Activated T-cell treated with anti-CD3 and anti-CD28 coated beads, Interleukin-2, amount 50 U/mL, for 72 hours (primary cell): ENCODE measurements at regions not wholly inside any gene's neighbourhood (a gene's known extent, or its start where the extent isn't known, plus 50 kb on each side); places are given as distances from the start of the nearest gene placed in this dataset.

Source experiments
- ATAC-seq, 2 donors: fragments of 150-1000 bp; cut with Tn5 transposase; replicated peaks in 1 of 2; 2 replicates each; pipeline ENCODE4 v1.10.0; 2021; ENCODE audit warnings: moderate library complexity in 2 of 2, mild to moderate bottlenecking in 1 of 2
- DNase-seq, 2 donors: peaks; one replicate each; pipeline ENCODE4 v3.0.0; 2021 to 2022; ENCODE audit warnings: mixed read lengths in 1 of 2
- H3K27ac Mint-ChIP-seq: one replicate; pipeline ENCODE4 v1.8.0; 2022; ENCODE audit warnings: mild to moderate bottlenecking, moderate library complexity, mixed read lengths
- H3K27me3 Mint-ChIP-seq: one replicate; pipeline ENCODE4 v1.8.0; 2022; ENCODE audit warnings: low read depth, mixed read lengths
- H3K36me3 Mint-ChIP-seq, 2 donors: one replicate each; pipeline ENCODE4 v1.8.0; 2022; ENCODE audit warnings: mixed read lengths in 2 of 2, mild to moderate bottlenecking in 1 of 2; ENCODE audit not compliant: insufficient read depth in 2 of 2
- H3K4me1 Mint-ChIP-seq: one replicate; pipeline ENCODE4 v1.8.0; 2022; ENCODE audit warnings: low read depth, mixed read lengths
- H3K4me3 Mint-ChIP-seq, 2 donors: one replicate each; pipeline ENCODE4 v1.8.0; 2022; ENCODE audit warnings: mild to moderate bottlenecking in 2 of 2, mixed read lengths in 2 of 2, moderate library complexity in 2 of 2
- H3K9me3 Mint-ChIP-seq, 2 donors: one replicate each; pipeline ENCODE4 v1.8.0; 2022; ENCODE audit warnings: mixed read lengths in 2 of 2

- Mint-ChIP-seq H3K9me3 (peaks cover 0 to 5% of the 10 kb centered on the region in 2 donors), H3K27me3 (no peaks in the 10 kb centered on the region), H3K4me1 (no peaks in the 10 kb centered on the region), H3K36me3 (no peaks in the 10 kb centered on the region), H3K4me3 (no peak overlapping the region), H3K27ac (no peak overlapping the region)
- DNase-seq, result no peak
- no peak for ATAC-seq
Observed at GRCh38 chr4:30619679-30620078, 100.5 kb upstream of the PCDH7 start.

GRCh38 chr4:30620711-30621110 is 99.5 kb upstream of the PCDH7 start:
- ATAC-seq (no peak), DNase-seq (no peak)
- no peak overlapping the region for H3K27ac Mint-ChIP-seq
- no peaks in the 10 kb centered on the region for H3K36me3 Mint-ChIP-seq
- no peaks in the 10 kb centered on the region for H3K4me1 Mint-ChIP-seq
- H3K9me3 Mint-ChIP-seq, result peaks cover 0 to 5% of the 10 kb centered on the region in 2 donors
- H3K27me3 Mint-ChIP-seq, result no peaks in the 10 kb centered on the region
- no peak overlapping the region for H3K4me3 Mint-ChIP-seq

GRCh38 chr4:30630431-30630830 is 89.7 kb upstream of the PCDH7 start:
- peaks cover 3 to 6% of the 10 kb centered on the region in 2 donors for H3K9me3 Mint-ChIP-seq
- no peak for DNase-seq
- no peaks in the 10 kb centered on the region for H3K36me3 Mint-ChIP-seq
- H3K27ac Mint-ChIP-seq, result no peak overlapping the region
- no peak overlapping the region for H3K4me3 Mint-ChIP-seq
- ATAC-seq, result no peak
- no peaks in the 10 kb centered on the region for H3K4me1 Mint-ChIP-seq
- no peaks in the 10 kb centered on the region for H3K27me3 Mint-ChIP-seq

- Mint-ChIP-seq H3K36me3 (no peaks in the 10 kb centered on the region), H3K27ac (no peak overlapping the region), H3K9me3 (peaks cover 6 to 7% of the 10 kb centered on the region in 2 donors), H3K27me3 (no peaks in the 10 kb centered on the region), H3K4me3 (no peak overlapping the region), H3K4me1 (no peaks in the 10 kb centered on the region)
- DNase-seq (no peak), ATAC-seq (no peak)
Observed at GRCh38 chr4:30632751-30633150, 87.4 kb upstream of the PCDH7 start.

- peaks cover 0 to 2% of the 10 kb centered on the region in 2 donors for H3K36me3 Mint-ChIP-seq
- peaks cover 2 to 5% of the 10 kb centered on the region in 2 donors for H3K9me3 Mint-ChIP-seq
- DNase-seq, result no peak
- H3K4me3 Mint-ChIP-seq, result no peak overlapping the region
- H3K4me1 Mint-ChIP-seq, result no peaks in the 10 kb centered on the region
- no peak overlapping the region for H3K27ac Mint-ChIP-seq
- no peaks in the 10 kb centered on the region for H3K27me3 Mint-ChIP-seq
- ATAC-seq, result no peak
Observed at GRCh38 chr4:30641345-30641744, 78.8 kb upstream of the PCDH7 start.

- Mint-ChIP-seq H3K4me3 (no peak overlapping the region), H3K9me3 (peaks cover 2 to 6% of the 10 kb centered on the region in 2 donors), H3K27ac (no peak overlapping the region), H3K36me3 (peaks cover 0 to 2% of the 10 kb centered on the region in 2 donors), H3K4me1 (no peaks in the 10 kb centered on the region), H3K27me3 (no peaks in the 10 kb centered on the region)
- ATAC-seq, result no peak
- no peak for DNase-seq
Observed at GRCh38 chr4:30642567-30642966, 77.6 kb upstream of the PCDH7 start.

GRCh38 chr4:30653291-30653690 is 66.9 kb upstream of the PCDH7 start:
- Mint-ChIP-seq H3K4me1 (no peaks in the 10 kb centered on the region), H3K9me3 (peaks cover 4% of the 10 kb centered on the region in 2 donors), H3K36me3 (no peaks in the 10 kb centered on the region), H3K27me3 (no peaks in the 10 kb centered on the region), H3K27ac (no peak overlapping the region), H3K4me3 (no peak overlapping the region)
- ATAC-seq (no peak), DNase-seq (no peak)

- DNase-seq (no peak), ATAC-seq (no peak)
- H3K4me3 Mint-ChIP-seq, result no peak overlapping the region
- H3K9me3 Mint-ChIP-seq, result no peaks in the 10 kb centered on the region
- H3K27me3 Mint-ChIP-seq, result no peaks in the 10 kb centered on the region
- no peaks in the 10 kb centered on the region for H3K36me3 Mint-ChIP-seq
- H3K27ac Mint-ChIP-seq, result no peak overlapping the region
- H3K4me1 Mint-ChIP-seq, result no peaks in the 10 kb centered on the region
Observed at GRCh38 chr4:30656828-30657227, 63.3 kb upstream of the PCDH7 start.

- no peak overlapping the region for H3K27ac Mint-ChIP-seq
- H3K4me1 Mint-ChIP-seq, result no peaks in the 10 kb centered on the region
- DNase-seq, result no peak
- H3K36me3 Mint-ChIP-seq, result no peaks in the 10 kb centered on the region
- H3K27me3 Mint-ChIP-seq, result no peaks in the 10 kb centered on the region
- ATAC-seq, result no peak
- no peak overlapping the region for H3K4me3 Mint-ChIP-seq
- peaks cover 0 to 3% of the 10 kb centered on the region in 2 donors for H3K9me3 Mint-ChIP-seq
Observed at GRCh38 chr4:30667919-30668318, 52.2 kb upstream of the PCDH7 start.

GRCh38 chr4:30670206-30670605 is 50.0 kb upstream of the PCDH7 start:
- no peaks in the 10 kb centered on the region for H3K36me3 Mint-ChIP-seq

More at GRCh38 chr4:30670206-30670605, 50.0 kb upstream of the PCDH7 start:
- Mint-ChIP-seq H3K9me3 (peaks cover 5 to 7% of the 10 kb centered on the region in 2 donors), H3K4me3 (no peak overlapping the region), H3K4me1 (no peaks in the 10 kb centered on the region), H3K27ac (no peak overlapping the region), H3K27me3 (no peaks in the 10 kb centered on the region)
- no peak for ATAC-seq
- DNase-seq, result no peak
